ENCODE measurements at regions not wholly inside any gene's neighbourhood (a gene's known extent, or its start where the extent isn't known, plus 50 kb on each side); places are given as distances from the start of the nearest gene placed in this dataset.

- H3K9me3 ChIP-seq (ENCODE audit: control insufficient read depth in 1 of 2, insufficient read depth in 1 of 2, low read depth in 1 of 2, low read length in 2 of 2) = peaks cover 3 to 18% of the 10 kb centered on the region in 2 experiments; a peak in 2 of 4 replicates
- no peaks in the 10 kb centered on the region for H3K36me3 ChIP-seq (ENCODE audit: control insufficient read depth in 1 of 2, insufficient read depth in 2 of 2, low read length in 2 of 2)
- no peaks in the 10 kb centered on the region for H3K27me3 ChIP-seq (ENCODE audit: insufficient read depth, low read length)
- ChIA-PET POLR2A (no interaction called here), RAD21 (ENCODE audit: low non-redundant PET in 1 of 2, low total read pairs in 2 of 2, uncharacterized antibody in 2 of 2, unreplicated experiment in 2 of 2) (no interaction called here), CTCF (no interaction called here)
- no peak overlapping the region for H3K4me3 ChIP-seq (replicated peaks in 1 of 2; ENCODE audit: low read depth in 1 of 2, low read length in 2 of 2)
- no peak overlapping the region for H2AFZ ChIP-seq (ENCODE audit: low read depth, low read length, poor library complexity, severe bottlenecking)
- ATAC-seq (no peak), DNase-seq (ENCODE audit: low read depth, low spot score) (no peak)
- no peaks in the 10 kb centered on the region for H3K9me2 ChIP-seq (ENCODE audit: insufficient read depth)
- no peak overlapping the region for H3K27ac ChIP-seq (ENCODE audit: low read depth, low read length)
- BruUV-seq (replicated peaks) = no TSS peak
- H3K79me2 ChIP-seq (ENCODE audit: insufficient read depth, low read length) = no peaks in the 10 kb centered on the region
- intact Hi-C loops (cut with micrococcal nuclease) = no loop called here
- H3K4me2 ChIP-seq (ENCODE audit: low read length) = no peak overlapping the region
- no peak overlapping the region for H3K9ac ChIP-seq (ENCODE audit: low read length)
- H3K4me1 ChIP-seq (ENCODE audit: control insufficient read depth in 1 of 2, insufficient read depth in 2 of 2, low read length in 2 of 2) = no peaks in the 10 kb centered on the region
- no peaks in the 10 kb centered on the region for H4K20me1 ChIP-seq (ENCODE audit: insufficient read depth)
- TF ChIP-seq YY1 (IDR thresholded peaks at IDR 0.05; ENCODE audit: extremely low read depth, insufficient replicate concordance, low read depth, low read length) = no peak
- TF ChIP-seq EZH2 (IDR thresholded peaks at IDR 0.05) = no peak
- no peak for TF ChIP-seq SRF (IDR thresholded peaks at IDR 0.05; ENCODE audit: low read depth)
- TF ChIP-seq POLR2AphosphoS5 (IDR thresholded peaks at IDR 0.05; ENCODE audit: low read depth, low read length) = no peak
- TF ChIP-seq SIN3A (IDR thresholded peaks at IDR 0.05; ENCODE audit: low read depth) = no peak
- no peak for TF ChIP-seq TCF7L2 (IDR thresholded peaks at IDR 0.05; ENCODE audit: borderline replicate concordance, extremely low read depth, insufficient read depth, insufficient read length)
- TF ChIP-seq REST (IDR thresholded peaks at IDR 0.05; ENCODE audit: low read depth) = no peak
These were observed 432.7 kb upstream of the VSTM2A start for GRCh38 chr7:54109501-54109900.

Measured in HCT116 (cell line).